ENCODE measurements at regions not wholly inside any gene's neighbourhood (a gene's known extent, or its start where the extent isn't known, plus 50 kb on each side); places are given as distances from the start of the nearest gene placed in this dataset.

DNA sequence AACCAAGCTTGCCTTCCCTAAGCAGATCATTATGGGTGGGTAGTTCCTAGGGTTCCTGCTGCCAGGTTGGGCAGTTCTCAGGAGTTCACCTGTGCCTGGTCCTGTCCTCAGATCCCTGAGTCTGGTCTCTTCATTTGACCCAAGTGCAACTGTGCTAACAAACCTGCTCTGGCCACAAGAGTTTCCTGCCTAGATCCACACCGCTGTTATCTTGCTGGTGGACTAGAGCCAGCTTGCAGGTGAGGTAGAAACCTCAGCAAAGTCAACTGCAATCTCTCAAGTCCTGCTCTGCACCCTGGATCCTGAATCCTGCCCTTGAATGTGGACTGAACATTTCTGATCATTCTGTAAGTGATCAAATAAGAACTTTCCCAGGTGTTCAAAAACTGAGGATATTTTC, 191.8 kb upstream of the LRFN2 start:
- H3K4me3 ChIP-seq (ENCODE audit: low read depth, low read length) = no peak overlapping the region
- no peak for DNase-seq (ENCODE audit: low read depth)

DNA sequence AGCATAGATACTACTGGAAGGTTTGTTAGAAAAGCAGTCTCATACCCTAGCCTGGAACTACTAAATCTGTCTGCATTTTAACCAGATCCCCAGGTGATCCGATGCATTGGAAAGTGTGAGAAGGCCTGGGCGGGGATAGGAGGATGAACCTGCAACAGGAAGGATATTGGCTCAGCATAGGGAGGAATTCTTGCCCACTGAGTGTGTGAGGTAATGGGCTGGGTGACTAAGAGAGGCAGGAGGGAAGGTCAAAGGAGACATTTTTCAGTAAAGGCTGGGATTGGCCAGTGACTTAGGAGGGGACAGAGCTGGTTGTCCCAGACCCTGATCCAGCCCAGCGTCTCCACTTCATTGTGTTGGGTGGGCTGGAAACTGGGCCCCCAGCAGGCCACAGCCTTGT, 191.0 kb upstream of the LRFN2 start:
- no peak for DNase-seq (ENCODE audit: low read depth)
- no peak overlapping the region for H3K4me3 ChIP-seq (ENCODE audit: low read depth, low read length)

DNA sequence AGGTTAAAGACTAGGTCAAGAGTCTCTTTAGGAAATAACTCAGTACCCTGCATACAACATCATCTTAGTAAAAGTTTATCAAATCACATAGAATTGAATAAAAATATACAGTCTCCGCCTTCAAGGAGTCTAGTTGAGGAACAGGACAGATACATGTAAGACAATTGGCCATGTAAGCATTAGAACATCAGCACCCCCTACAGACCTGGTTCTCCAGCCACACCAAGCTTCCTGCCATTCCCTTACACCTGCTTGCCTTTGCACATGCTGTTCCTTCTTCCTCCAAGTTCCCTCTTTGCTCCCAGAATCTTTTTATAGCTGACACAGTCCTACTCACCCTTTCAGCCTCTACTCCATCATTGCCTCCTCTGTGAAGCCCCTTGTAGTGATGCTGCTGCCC, 187.8 kb upstream of the LRFN2 start:
- H3K4me3 ChIP-seq (ENCODE audit: low read depth, low read length) = no peak overlapping the region
- DNase-seq (ENCODE audit: low read depth) = no peak

DNA sequence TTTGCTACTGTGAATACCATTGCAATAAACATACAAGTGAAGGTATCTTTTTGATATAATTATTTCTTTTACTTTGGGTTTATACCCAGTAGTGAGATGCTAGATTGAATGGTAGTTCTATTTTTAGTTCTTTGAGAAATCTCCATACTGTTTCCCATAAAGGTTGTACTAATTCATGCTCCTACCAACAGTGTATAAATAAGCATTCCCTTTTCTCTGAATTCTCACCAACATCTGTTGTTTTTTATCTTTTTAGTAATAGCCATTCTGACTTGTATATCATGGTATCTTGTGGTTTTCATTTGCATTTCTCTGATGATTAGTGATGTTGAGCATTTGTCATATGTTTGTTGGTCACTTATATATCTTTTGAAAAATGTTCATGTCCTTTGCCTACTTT, 183.6 kb upstream of the LRFN2 start:
- DNase-seq (ENCODE audit: low read depth) = no peak
- H3K4me3 ChIP-seq (ENCODE audit: low read depth, low read length) = no peak overlapping the region

DNA sequence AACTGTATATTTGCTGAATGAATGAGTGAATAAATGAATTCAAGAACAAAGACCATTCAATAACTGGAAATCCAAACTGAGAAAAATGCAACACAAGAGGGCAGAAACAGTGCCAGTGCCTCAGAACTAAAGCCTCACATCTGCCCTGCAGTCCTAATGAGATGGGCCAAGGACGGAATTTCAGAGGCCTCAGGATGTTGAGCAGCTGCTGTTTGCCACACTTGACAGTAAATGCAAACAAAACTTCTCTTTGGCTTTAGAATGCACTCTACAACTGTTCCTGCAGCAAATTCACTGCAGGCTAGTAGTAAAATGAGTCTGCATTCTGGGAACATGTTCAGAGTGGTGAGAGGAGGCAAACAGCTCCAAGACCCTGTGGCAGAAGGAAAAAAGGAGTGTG, 177.6 kb upstream of the LRFN2 start:
- H3K4me3 ChIP-seq (ENCODE audit: low read depth, low read length) = no peak overlapping the region
- no peak for DNase-seq (ENCODE audit: low read depth)

DNA sequence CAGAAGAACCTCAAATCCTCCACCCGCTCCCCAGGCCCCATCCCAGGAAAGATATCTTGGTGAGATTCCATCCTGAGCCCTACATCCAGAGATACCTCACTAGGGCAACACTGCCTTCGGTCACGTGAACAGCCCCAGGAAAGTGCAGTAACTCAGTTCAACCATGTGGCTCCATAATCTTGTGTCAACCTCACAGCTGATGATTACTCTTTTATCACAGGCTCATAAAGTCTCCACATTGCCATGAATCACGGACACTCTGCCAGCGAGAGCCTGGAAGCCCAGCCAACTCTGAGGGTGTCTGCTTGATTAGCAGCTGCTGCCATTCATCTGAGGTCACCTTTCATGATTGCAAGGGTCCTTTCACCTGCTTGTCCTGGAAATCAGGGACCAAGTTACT, 175.8 kb upstream of the LRFN2 start:
- DNase-seq (ENCODE audit: low read depth) = no peak
- H3K4me3 ChIP-seq (ENCODE audit: low read depth, low read length) = no peak overlapping the region

DNA sequence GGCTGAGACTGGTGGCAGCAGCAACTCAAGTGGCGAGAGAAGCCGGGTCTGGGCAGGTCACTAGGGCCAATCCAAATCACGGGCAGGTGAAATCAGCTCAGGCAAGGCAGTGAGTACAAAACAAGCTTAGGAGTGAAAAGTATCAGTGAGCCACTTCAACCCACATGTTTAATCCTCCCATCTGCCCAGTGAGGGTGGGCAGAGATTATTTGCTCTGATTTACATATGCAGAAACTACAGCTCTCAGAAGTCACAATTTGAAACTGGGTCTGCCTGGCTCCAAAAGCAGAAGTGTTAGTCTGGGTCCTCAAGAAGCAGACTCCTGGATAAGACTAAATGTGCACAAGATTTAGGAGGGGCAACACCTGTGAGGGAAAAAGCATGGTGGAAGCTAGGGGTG, 173.7 kb upstream of the LRFN2 start:
- no peak for DNase-seq (ENCODE audit: low read depth)
- no peak overlapping the region for H3K4me3 ChIP-seq (ENCODE audit: low read depth, low read length)

DNA sequence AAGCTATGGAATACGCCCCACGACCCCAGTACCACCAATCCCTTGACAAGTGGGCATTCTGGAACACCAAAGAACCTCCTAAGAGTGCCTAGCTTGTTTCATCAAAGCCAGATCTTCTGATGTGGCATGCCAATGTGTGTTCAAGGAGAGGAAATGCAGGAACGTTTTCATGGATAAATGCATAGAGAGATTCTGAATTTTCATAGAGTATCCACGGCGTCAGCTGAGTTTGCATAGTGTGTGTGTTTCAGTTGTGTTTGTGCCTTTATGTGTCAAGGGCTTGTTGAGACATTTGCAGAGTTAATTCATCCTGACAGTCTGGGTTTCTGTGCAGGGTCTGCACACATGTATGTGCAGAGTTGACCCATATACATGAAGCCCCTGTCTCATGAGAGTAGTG, 172.7 kb upstream of the LRFN2 start:
- DNase-seq (ENCODE audit: low read depth) = no peak
- no peak overlapping the region for H3K4me3 ChIP-seq (ENCODE audit: low read depth, low read length)

DNA sequence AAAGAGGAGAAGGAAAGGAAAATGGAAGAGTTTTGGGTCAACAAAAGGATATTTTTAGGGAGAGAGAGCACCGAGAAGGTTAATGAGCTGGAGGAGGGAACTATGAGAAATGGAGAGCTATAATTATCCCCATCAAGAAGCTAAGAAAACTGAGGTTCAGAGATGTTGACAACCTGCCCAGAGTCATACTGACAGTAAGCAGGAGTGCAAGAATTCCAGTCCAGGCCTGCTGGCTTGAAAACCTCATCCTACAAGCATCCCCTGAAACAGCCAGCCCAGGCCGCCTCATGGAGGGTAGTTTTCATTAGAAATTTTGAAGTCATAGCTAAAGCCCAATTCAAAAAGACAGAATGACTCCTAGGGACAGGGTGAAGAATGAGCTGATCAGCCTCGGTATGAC, 172.1 kb upstream of the LRFN2 start:
- no peak for DNase-seq (ENCODE audit: low read depth)
- H3K4me3 ChIP-seq (ENCODE audit: low read depth, low read length) = no peak overlapping the region

DNA sequence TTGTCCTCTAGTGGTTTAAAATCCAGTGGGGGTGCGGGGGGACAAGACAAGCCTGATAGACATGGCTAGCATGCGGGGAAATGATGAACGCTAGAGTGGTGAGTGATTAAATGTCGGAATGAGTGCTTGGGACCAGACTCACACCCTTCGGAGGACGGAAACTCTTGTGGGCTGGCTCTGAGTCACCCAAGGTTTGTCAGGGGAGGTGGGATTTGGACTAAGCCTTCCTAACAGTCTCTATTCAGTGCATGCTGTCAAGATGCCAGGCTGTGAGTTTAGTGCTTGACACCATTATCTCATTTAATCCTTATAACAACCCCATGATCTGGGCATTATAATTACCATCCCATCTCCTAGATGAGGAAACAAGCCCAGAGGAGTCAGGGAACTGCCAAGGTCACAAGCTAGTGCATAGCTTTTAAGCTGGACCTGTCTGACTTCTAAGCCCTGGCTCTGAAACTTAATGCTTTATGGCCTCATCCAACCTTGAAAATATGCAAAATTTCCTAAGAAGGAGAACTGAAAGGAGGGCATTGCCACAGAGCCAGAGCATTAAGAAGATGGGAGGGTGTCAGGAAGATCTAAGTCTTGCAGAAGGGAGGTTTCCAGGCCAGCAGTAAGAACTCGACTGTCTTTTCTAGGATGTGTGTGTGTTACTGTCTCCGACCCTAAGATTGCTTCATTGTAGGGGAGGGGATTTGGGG, 168.7 kb upstream of the LRFN2 start:
- peak; percentile 29 for DNase-seq (ENCODE audit: low read depth)
- no peak overlapping the region for H3K4me3 ChIP-seq (ENCODE audit: low read depth, low read length)

DNA sequence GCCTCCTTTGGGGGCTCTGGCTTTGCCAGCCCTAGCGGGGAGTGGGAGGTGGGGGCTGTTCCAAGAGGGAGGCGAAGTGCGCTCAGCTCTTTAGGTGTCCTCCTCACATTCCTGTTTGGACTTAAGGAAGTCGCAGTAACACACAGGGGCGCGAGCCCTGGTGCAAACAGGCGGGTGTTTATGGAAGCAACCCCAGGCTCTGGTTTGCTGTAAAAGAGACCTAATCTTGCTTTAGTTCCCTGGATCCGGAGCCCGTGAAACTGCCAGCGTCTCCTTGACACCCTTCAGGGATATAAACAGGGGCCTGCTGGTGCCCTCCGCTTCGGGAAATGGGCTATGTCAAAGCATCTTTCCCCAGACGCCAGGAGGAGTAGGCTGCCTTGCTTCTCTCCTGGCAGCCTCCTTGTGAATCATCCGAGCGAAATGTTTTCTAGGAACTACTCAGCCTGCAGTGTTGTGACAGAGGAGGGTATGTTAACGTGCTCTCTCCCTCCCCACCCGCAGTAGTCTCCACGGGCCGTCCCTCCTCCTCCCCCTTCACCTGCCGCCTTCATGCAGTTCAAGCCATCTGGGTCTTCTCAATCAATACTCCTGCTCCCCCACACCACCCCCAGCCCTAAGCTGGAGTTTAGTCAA, 168.0 kb upstream of the LRFN2 start:
- no peak overlapping the region for H3K4me3 ChIP-seq (ENCODE audit: low read depth, low read length)
- peak; percentile 36 for DNase-seq (ENCODE audit: low read depth)

DNA sequence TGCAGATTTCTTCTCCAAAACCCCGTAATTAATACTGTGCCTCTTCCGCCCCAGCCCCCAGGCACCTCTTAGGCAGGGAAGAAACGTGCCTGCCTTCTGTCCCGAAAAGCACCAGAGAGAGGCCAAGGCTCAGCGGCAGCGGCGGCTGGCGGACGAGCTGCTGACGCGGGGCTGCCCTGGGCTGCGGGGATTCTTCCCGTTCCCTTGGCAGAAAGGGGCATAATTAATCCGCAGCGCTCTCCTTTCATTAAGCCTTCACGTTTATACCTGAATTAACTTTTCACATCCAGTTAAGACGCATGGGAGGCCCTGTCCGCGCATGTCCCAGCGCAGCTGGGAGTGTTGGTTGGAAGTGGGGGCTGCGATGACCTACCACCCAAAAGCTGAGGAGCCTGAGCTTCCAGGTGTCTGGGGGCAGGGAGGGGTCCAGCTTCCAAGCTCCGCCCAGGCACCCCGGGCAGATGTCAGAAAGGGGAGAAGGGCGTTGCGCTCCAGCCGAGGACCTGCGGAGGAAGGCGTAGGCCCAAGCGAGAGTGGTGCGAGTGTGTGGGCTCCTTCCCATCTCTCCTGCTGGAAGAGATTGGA, 167.4 kb upstream of the LRFN2 start:
- no peak overlapping the region for H3K4me3 ChIP-seq (ENCODE audit: low read depth, low read length)
- DNase-seq (ENCODE audit: low read depth) = no peak

DNA sequence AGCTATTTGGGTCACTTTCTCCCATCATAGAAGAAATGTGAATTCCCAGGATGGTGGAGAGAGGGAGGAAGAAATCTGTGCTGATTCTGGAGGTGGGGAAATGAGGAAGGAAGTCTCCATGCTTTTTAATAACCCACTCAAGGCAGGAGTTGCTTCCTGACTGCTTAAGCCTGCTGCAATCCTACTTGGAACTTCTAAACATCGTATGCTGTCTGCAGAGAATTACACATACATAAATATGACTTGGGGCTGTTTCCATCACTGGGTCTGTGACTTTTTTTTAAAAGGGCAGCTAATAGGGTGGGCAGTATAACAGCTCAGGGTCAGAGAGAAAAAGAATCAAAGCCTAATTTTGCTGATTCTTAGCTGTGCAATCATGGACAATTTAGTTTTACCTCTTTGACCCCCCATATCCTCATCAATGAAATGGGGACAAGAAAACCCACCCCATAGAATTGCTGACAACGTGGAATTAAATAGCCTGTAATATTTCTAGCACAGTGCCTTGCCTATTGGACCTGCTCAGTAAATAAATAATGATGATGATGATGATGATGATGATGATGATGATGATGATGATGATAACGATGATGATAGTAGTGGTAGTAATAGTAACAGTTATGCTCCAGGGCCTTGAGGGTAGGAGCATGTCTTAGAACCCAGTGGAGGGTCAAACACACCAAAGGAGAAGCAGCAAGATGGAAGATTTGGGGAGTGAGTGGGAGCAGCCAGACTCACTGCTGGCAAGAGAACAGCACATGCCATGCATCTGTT, 166.7 kb upstream of the LRFN2 start:
- no peak for DNase-seq (ENCODE audit: low read depth)
- H3K4me3 ChIP-seq (ENCODE audit: low read depth, low read length) = no peak overlapping the region

DNA sequence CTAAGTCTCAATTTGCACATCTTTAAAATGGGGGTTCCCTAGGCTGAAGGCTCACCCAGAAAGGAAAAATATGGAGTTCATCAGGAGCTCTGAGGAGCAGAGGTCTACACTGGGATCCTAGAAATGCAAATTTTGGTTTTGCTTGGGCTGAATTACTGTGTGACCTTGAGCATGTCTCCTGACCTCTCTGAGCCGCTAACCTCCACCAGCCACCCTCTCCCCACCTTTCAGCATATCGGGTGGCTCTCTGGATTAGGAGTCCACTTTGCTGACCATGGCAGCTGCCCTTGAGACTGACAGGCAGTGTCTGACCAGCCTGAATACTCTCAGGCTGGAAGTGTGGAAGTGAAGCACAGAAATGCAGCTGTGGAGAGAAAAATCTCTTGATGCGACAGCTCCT, 165.9 kb upstream of the LRFN2 start:
- no peak for DNase-seq (ENCODE audit: low read depth)
- no peak overlapping the region for H3K4me3 ChIP-seq (ENCODE audit: low read depth, low read length)

DNA sequence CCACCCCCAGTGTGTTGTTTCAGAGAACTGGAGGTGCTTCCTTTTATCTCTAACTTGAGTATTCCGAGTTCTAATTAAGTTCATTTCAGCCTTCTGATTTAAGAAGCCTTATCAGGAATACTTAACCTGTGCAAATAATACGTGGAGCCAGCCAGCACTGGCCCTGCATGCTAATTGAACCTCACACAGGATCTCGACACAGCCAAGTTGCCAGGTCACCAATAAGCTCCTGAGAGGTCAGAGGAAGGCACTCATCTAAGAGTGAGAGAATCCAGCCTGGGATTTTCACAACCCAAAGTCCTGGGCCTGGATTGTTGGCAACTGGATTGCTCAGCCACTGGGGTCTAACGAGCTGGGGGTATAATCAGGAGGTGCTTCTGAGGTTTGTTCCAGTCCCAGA, 157.7 kb upstream of the LRFN2 start:
- H3K4me3 ChIP-seq (ENCODE audit: low read depth, low read length) = no peak overlapping the region
- DNase-seq (ENCODE audit: low read depth) = no peak

DNA sequence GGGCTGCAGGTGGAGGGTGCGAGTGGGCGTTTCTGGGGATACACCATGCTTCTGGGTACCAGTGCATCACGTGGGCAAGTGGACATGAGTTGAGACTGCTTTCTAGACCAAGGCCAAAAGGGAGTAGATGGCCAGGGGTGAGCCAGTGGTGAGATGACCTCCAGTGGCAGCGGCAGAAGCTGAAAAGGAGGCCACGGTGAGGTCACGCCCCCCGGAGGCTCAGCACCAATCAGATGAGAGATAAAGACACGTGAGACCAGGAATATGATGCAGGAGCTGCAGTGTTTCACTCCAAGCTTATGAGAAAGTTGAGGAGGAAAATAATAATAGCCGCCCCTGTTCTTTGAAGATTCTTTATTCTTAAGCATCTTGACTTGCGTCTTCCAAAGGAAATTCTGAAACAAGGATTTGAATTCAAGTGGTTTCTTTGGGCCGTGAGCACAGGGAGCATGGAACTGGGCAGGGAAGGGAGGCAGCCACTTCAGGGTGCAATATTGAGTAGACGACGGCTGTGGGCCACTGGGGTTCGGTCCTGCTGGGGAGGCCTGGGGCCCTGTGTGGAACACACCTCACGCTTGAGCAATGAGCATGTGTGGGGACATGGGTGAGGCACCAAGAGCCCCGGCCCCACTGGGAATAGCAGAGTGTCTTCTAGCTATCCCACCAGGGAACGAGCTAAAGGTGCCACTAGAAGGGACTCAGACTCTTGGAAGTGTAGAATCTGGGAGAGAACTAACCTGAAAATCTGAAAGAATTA, 156.7 kb upstream of the LRFN2 start:
- no peak for DNase-seq (ENCODE audit: low read depth)
- no peak overlapping the region for H3K4me3 ChIP-seq (ENCODE audit: low read depth, low read length)

DNA sequence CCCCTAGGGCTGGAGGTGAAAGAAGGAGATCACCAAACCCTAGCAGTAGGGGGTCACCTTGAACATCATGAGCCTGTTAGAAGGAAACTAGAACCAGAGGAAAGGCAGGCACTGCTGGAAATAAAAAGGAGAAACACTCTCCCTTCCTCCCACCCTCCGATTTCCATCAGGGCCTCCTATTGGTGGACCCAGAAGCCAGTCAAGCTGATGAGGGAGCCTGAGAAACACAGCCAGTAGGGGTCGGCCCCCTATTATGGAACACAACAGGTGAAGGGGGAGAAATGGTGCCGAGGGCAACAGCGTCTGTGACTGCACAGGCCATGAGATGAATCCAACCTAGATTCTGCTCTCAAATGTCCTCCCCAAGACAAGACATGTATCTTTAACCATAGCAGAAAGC, 156.1 kb upstream of the LRFN2 start:
- no peak for DNase-seq (ENCODE audit: low read depth)
- no peak overlapping the region for H3K4me3 ChIP-seq (ENCODE audit: low read depth, low read length)

DNA sequence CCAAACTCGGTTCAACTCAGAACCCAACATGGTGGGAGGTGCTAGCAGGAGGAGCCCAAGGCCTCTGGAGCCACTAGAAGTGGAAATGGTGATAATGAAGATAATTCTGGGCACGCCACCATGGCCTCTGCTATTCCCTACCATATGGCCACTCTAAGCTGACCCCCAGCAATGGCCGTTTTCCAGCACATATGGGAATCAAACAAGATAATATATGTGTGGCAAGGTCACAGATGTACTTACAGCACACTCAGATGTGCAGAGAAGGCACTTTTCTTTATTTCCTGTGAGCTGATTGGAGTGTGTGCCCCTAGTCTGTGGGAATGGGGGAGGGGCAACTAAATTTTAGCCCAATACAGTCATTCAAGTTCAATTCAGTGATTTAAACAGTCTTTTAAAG, 153.4 kb upstream of the LRFN2 start:
- DNase-seq (ENCODE audit: low read depth) = no peak

DNA sequence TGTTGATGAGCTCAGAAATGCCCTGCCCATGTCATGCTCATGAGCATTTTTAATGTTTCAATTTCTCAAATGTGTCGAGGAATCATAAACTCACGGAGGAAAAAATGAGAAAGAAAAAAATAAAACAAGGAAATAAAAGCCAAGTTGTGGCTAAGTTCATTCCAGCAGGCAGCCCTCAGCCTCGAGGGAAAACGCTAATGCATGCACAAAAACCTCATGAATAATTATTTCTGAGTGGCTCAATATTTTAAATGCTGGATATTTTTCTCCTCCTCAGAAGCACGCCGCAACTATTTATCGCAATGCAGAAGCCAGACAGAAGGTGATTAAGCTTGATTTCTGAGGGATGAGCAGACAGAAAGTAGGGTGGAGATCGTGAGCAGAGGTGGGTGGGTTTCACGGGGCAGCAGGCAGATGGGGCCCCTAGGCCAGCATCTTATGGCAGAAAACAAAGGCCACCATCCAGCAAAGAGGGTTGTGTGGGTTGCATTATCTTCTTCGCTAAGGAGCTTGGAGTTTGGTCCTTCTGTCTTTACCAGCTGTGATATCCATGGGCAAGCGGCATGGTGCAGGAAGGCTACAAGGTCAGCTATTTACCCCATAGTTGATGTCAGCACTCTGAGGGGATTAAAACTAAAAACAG, 151.5 kb upstream of the LRFN2 start:
- DNase-seq (ENCODE audit: low read depth) = no peak

More for the DNA sequence above, 153.4 kb upstream of the LRFN2 start:
- H3K4me3 ChIP-seq (ENCODE audit: low read depth, low read length) = no peak overlapping the region

More for the DNA sequence above, 151.5 kb upstream of the LRFN2 start:
- H3K4me3 ChIP-seq (ENCODE audit: low read depth, low read length) = no peak overlapping the region

All from skeletal muscle cell (primary cell).